Activated CD4-positive, alpha-beta T cell treated with anti-CD3 and anti-CD28 coated beads, Interleukin-2, amount 10 ng/mL, durations not matched to agents 24 days and 14 days (primary cell): ENCODE measurements at regions not wholly inside any gene's neighbourhood (a gene's known extent, or its start where the extent isn't known, plus 50 kb on each side); places are given as distances from the start of the nearest gene placed in this dataset.
"Not testable (repeated sequence)": the region's sequence is repeated elsewhere in the genome, so short reads cannot be mapped to it uniquely, and the experiment has no call there.

Source experiments
- DNase-seq: peaks from one replicate; pipeline ENCODE4 v3.0.0; 2022
- H3K27ac Mint-ChIP-seq: one replicate; pipeline ENCODE4 v1.8.0; 2022; ENCODE audit warnings: mild to moderate bottlenecking, mixed read lengths
- H3K27me3 Mint-ChIP-seq: one replicate; pipeline ENCODE4 v1.8.0; 2022; ENCODE audit warnings: mixed read lengths
- H3K36me3 Mint-ChIP-seq: one replicate; pipeline ENCODE4 v1.8.0; 2022; ENCODE audit warnings: low read depth, mild to moderate bottlenecking, mixed read lengths
- H3K4me1 Mint-ChIP-seq: one replicate; pipeline ENCODE4 v1.8.0; 2021; ENCODE audit warnings: mixed read lengths
- H3K4me3 Mint-ChIP-seq: one replicate; pipeline ENCODE4 v1.8.0; 2022; ENCODE audit warnings: mild to moderate bottlenecking, moderate library complexity, mixed read lengths
- H3K9me3 Mint-ChIP-seq: one replicate; pipeline ENCODE4 v1.8.0; 2021; ENCODE audit warnings: mixed read lengths
- intact Hi-C: fragments of 100-400 bp; cut with micrococcal nuclease; formaldehyde crosslinking; loops from one replicate; pipeline ENCODE4 v1.15.1; 2023

- Mint-ChIP-seq H3K36me3 (no peaks in the 10 kb centered on the region), H3K4me1 (no peaks in the 10 kb centered on the region), H3K27ac (no peak overlapping the region), H3K9me3 (no peaks in the 10 kb centered on the region), H3K27me3 (no peaks in the 10 kb centered on the region), H3K4me3 (no peak overlapping the region)
- no peak for DNase-seq
- intact Hi-C loops: no loop called here
These were observed 624.1 kb downstream of the PKHD1 start for GRCh38 chr6:51463321-51463720.

- H3K4me3 Mint-ChIP-seq: no peak overlapping the region
- H3K27me3 Mint-ChIP-seq: no peaks in the 10 kb centered on the region
- intact Hi-C loops: no loop called here
- H3K4me1 Mint-ChIP-seq: no peaks in the 10 kb centered on the region
- no peaks in the 10 kb centered on the region for H3K36me3 Mint-ChIP-seq
- H3K27ac Mint-ChIP-seq: no peak overlapping the region
- no peaks in the 10 kb centered on the region for H3K9me3 Mint-ChIP-seq
- no peak for DNase-seq
These were observed 622.5 kb downstream of the PKHD1 start for GRCh38 chr6:51464956-51465355.

- Mint-ChIP-seq H3K27ac (no peak overlapping the region), H3K4me1 (no peaks in the 10 kb centered on the region), H3K36me3 (no peaks in the 10 kb centered on the region), H3K4me3 (no peak overlapping the region), H3K9me3 (no peaks in the 10 kb centered on the region), H3K27me3 (no peaks in the 10 kb centered on the region)
- DNase-seq: no peak
- intact Hi-C loops: no loop called here
These were observed 621.0 kb downstream of the PKHD1 start for GRCh38 chr6:51466427-51466826.

GRCh38 chr6:51467231-51467952, 620.0 kb downstream of the PKHD1 start:
- Mint-ChIP-seq H3K4me1 (no peaks in the 10 kb centered on the region), H3K27me3 (no peaks in the 10 kb centered on the region), H3K27ac (no peak overlapping the region), H3K4me3 (no peak overlapping the region), H3K36me3 (no peaks in the 10 kb centered on the region), H3K9me3 (no peaks in the 10 kb centered on the region)
- no peak for DNase-seq
- intact Hi-C loops: no loop called here

- H3K4me3 Mint-ChIP-seq: no peak overlapping the region
- DNase-seq: no peak
- H3K36me3 Mint-ChIP-seq: no peaks in the 10 kb centered on the region
- intact Hi-C loops: no loop called here
- no peaks in the 10 kb centered on the region for H3K9me3 Mint-ChIP-seq
- no peaks in the 10 kb centered on the region for H3K4me1 Mint-ChIP-seq
- H3K27ac Mint-ChIP-seq: no peak overlapping the region
- H3K27me3 Mint-ChIP-seq: no peaks in the 10 kb centered on the region
These were observed 618.7 kb downstream of the PKHD1 start for GRCh38 chr6:51468704-51469103.

GRCh38 chr6:51472745-51473487, 614.5 kb downstream of the PKHD1 start:
- intact Hi-C loops: no loop called here
- no peak for DNase-seq
- Mint-ChIP-seq H3K27me3 (no peaks in the 10 kb centered on the region), H3K27ac (no peak overlapping the region), H3K9me3 (no peaks in the 10 kb centered on the region), H3K4me3 (no peak overlapping the region), H3K36me3 (no peaks in the 10 kb centered on the region), H3K4me1 (no peaks in the 10 kb centered on the region)

GRCh38 chr6:51474022-51474975, 613.1 kb downstream of the PKHD1 start:
- Mint-ChIP-seq H3K27ac (no peak overlapping the region), H3K27me3 (no peaks in the 10 kb centered on the region), H3K4me1 (no peaks in the 10 kb centered on the region), H3K9me3 (no peaks in the 10 kb centered on the region), H3K4me3 (no peak overlapping the region), H3K36me3 (no peaks in the 10 kb centered on the region)
- DNase-seq: no peak
- intact Hi-C loops: no loop called here

GRCh38 chr6:51477711-51478311, 609.6 kb downstream of the PKHD1 start:
- Mint-ChIP-seq H3K27me3 (no peaks in the 10 kb centered on the region), H3K9me3 (no peaks in the 10 kb centered on the region), H3K4me1 (no peaks in the 10 kb centered on the region), H3K4me3 (no peak overlapping the region), H3K36me3 (no peaks in the 10 kb centered on the region), H3K27ac (no peak overlapping the region)
- intact Hi-C loops: no loop called here
- DNase-seq: no peak

- DNase-seq: no peak
- Mint-ChIP-seq H3K4me1 (no peaks in the 10 kb centered on the region), H3K4me3 (no peak overlapping the region), H3K27ac (no peak overlapping the region), H3K9me3 (no peaks in the 10 kb centered on the region), H3K27me3 (no peaks in the 10 kb centered on the region), H3K36me3 (no peaks in the 10 kb centered on the region)
- intact Hi-C loops: no loop called here
These were observed 608.1 kb downstream of the PKHD1 start for GRCh38 chr6:51479296-51479695.

GRCh38 chr6:51480040-51480439, 607.4 kb downstream of the PKHD1 start:
- intact Hi-C loops: no loop called here
- no peaks in the 10 kb centered on the region for H3K9me3 Mint-ChIP-seq
- no peak overlapping the region for H3K27ac Mint-ChIP-seq
- H3K4me3 Mint-ChIP-seq: no peak overlapping the region
- no peaks in the 10 kb centered on the region for H3K4me1 Mint-ChIP-seq
- no peak for DNase-seq
- H3K36me3 Mint-ChIP-seq: no peaks in the 10 kb centered on the region
- no peaks in the 10 kb centered on the region for H3K27me3 Mint-ChIP-seq

GRCh38 chr6:51485869-51486268, 601.5 kb downstream of the PKHD1 start:
- H3K4me3 Mint-ChIP-seq, DNase-seq, intact Hi-C loops, H3K4me1 Mint-ChIP-seq, H3K36me3 Mint-ChIP-seq, H3K27me3 Mint-ChIP-seq, H3K27ac Mint-ChIP-seq, H3K9me3 Mint-ChIP-seq: not testable (repeated sequence)

- intact Hi-C loops: no loop called here
- peaks cover 4% of the 10 kb centered on the region for H3K9me3 Mint-ChIP-seq
- no peak overlapping the region for H3K27ac Mint-ChIP-seq
- H3K4me1 Mint-ChIP-seq: no peaks in the 10 kb centered on the region
- no peak for DNase-seq
- H3K36me3 Mint-ChIP-seq: no peaks in the 10 kb centered on the region
- no peak overlapping the region for H3K4me3 Mint-ChIP-seq
- no peaks in the 10 kb centered on the region for H3K27me3 Mint-ChIP-seq
These were observed 599.5 kb downstream of the PKHD1 start for GRCh38 chr6:51487937-51488336.

- H3K36me3 Mint-ChIP-seq: no peaks in the 10 kb centered on the region
- no peak overlapping the region for H3K27ac Mint-ChIP-seq
- intact Hi-C loops: no loop called here
- no peak overlapping the region for H3K4me3 Mint-ChIP-seq
- H3K27me3 Mint-ChIP-seq: no peaks in the 10 kb centered on the region
- no peaks in the 10 kb centered on the region for H3K4me1 Mint-ChIP-seq
- no peak for DNase-seq
- H3K9me3 Mint-ChIP-seq: peaks cover 4% of the 10 kb centered on the region
These were observed 598.3 kb downstream of the PKHD1 start for GRCh38 chr6:51489133-51489532.

- no peaks in the 10 kb centered on the region for H3K36me3 Mint-ChIP-seq
- H3K27ac Mint-ChIP-seq: no peak overlapping the region
These were observed 597.3 kb downstream of the PKHD1 start for GRCh38 chr6:51490101-51490500.

More at GRCh38 chr6:51490101-51490500, 597.3 kb downstream of the PKHD1 start:
- intact Hi-C loops: no loop called here
- H3K4me3 Mint-ChIP-seq: no peak overlapping the region
- H3K27me3 Mint-ChIP-seq: no peaks in the 10 kb centered on the region
- no peak for DNase-seq
- peaks cover 4% of the 10 kb centered on the region for H3K9me3 Mint-ChIP-seq
- no peaks in the 10 kb centered on the region for H3K4me1 Mint-ChIP-seq
